ENCODE measurements at regions not wholly inside any gene's neighbourhood (a gene's known extent, or its start where the extent isn't known, plus 50 kb on each side); places are given as distances from the start of the nearest gene placed in this dataset.

DNA sequence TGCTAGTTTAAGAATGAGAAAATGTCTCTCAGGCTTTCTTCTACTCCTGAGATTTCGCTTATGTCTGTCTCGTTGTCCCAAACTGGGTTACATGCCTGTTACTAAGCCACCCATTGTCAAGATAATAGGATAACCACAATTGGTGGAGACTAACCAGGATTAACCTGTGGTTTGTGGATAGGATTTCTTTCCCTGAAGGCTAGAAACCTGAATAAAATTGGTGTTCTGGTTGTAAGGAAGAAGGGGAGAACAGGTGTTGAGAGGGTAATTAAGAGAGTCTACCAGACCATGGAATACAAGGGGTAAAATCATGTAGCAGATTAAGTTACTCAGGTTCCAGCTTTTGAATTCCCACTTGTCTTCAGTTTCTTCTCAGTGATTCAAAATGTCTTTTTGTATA lies 225.4 kb downstream of the CPE start:
- Mint-ChIP-seq H3K27ac (no peak overlapping the region), H3K36me3 (no peaks in the 10 kb centered on the region), H3K9me3 (no peaks in the 10 kb centered on the region)
- no peak for DNase-seq (ENCODE audit: low spot score in 2 of 2)
- no peak for ATAC-seq

DNA sequence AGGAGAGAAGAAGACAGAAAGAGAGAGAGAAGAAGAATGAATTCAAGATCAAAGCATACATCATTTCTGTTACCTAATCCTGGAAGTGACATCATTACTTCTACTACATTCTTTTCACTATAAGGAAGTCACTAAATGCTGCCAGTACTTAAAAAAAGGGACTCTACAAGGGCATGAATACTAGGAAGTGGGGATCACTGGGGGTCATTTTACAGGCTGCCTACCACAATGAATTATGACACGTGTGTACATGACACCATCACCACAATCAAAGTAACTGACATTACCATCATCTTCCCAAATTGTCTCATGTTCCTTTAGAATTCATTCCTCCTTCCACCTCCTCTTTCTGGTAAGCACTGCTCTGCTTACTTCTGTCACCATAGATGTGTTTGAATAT lies 227.0 kb downstream of the CPE start:
- Mint-ChIP-seq H3K36me3 (no peaks in the 10 kb centered on the region), H3K9me3 (peaks cover 0 to 3% of the 10 kb centered on the region in 2 donors), H3K27ac (no peak overlapping the region)
- ATAC-seq: no peak
- DNase-seq (ENCODE audit: low spot score in 2 of 2): no peak

DNA sequence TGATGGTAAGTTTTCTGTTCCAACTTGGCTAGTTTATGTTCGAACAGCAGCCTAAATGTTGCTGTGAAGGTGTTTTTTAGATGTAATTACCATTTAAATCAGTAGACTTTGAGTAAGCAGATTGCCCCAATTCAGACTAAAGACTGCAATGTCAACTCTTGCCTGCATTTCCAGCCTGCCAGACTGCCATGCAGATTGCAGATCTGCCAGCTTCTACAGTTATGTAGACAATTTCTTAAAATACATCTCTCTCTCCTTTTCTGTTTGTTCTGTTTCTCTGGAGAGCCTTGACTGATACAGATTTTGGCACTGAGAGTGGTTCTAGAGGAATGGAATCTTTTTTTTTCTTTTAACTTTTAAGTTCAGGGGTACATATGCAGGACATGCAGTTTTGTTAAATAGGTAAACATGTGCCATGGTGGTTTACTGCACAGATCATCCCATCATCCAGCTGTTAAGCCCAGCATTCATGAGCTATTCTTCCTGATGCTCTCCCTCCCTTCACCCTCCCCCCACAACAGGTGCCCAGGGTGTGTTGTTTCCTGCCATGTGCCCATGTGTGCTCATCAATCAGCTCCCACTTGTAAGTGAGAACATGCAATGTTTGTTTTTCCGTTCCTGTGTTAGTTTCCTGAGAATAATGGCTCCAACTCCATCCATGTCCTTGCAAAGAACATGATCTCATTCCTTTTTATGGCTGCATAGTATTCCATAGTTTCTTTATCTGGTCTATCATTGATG lies 227.8 kb downstream of the CPE start:
- Mint-ChIP-seq H3K36me3 (no peaks in the 10 kb centered on the region), H3K9me3 (peaks cover 0 to 3% of the 10 kb centered on the region in 2 donors), H3K27ac (no peak overlapping the region)
- DNase-seq (ENCODE audit: low spot score in 2 of 2): no peak
- ATAC-seq: no peak

DNA sequence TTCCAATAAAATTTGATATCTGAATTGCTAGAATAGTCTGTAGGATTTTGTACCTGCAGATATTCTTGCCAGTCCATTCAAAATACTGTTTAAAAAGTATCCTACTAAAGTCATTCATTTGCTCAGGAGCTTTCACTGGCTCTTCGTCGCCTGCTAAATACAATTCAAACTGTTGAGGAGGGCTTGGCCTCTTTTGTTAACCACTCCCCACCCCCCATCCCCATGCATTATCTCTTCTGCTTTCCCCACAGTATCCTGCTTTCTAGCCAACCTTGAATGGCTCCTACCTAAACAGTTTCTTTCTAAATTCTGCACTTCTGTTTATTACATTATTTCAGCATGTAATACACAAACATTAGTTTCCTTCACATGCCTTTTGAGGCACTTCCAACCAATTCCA lies 230.8 kb downstream of the CPE start:
- H3K27ac Mint-ChIP-seq: no peak overlapping the region
- DNase-seq (ENCODE audit: low spot score in 2 of 2): no peak

DNA sequence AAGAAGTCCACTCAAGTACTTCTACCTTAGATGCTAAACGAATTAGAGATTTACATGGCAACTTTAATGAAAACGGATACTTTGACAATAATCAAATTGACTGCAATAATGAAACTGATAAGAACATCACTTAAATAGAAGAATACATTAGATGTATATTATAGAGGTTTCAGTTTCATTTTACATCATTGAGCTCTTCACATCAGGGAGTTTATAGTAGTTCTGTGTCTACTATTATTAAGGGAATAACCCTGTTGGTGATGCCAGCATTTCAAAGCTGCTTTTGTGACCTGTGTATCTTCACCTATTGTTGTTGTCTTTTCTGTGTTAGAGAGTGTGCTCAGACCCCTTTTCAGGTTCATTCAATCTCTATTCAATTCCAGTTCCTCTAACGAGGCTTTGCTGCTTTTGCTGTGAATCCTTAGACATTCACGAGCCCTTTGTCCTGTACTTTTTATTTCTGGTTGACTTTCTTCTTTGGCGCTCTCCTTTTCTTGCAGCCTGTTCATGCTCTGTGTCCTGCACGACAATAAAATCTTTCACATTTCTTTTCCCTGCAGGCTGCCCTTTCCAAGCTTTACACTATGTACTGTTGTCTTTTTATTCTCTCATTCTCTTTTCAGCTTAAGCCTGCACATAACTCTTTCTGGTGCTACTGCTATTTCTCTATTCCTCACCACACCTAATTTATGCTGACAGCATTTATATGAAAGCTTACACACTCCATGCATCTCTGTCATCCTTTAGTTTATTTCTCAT lies 232.1 kb downstream of the CPE start:
- no peaks in the 10 kb centered on the region for H3K36me3 Mint-ChIP-seq
- DNase-seq (ENCODE audit: low spot score in 2 of 2) (no peak), ATAC-seq (no peak)
- H3K9me3 Mint-ChIP-seq: peaks cover 0 to 3% of the 10 kb centered on the region in 2 donors
- H3K27ac Mint-ChIP-seq: no peak overlapping the region

More for the DNA sequence above, 230.8 kb downstream of the CPE start:
- ATAC-seq: no peak
- Mint-ChIP-seq H3K36me3 (no peaks in the 10 kb centered on the region), H3K9me3 (peaks cover 0 to 3% of the 10 kb centered on the region in 2 donors)

DNA sequence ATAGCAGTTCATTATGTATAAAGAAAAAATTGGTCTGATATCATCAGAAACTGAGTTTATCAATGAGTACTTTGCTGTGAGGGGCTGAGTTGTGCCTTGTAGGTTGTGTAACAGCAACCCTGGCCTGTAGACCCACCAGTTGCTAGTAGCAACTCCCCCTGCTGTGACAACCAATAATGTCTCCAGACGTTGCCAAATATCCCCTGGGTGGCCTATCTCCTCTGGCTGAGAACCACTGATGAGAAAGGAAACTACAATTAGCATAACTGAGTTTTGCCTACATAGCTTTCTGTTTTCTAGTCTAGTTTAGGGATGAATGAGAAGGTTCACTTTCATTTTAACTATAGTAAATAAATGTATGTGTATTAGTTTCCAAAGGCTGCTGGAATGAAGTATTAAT lies 234.1 kb downstream of the CPE start:
- peak in 1 of 2 donors; percentile 92 for ATAC-seq
- Mint-ChIP-seq H3K36me3 (no peaks in the 10 kb centered on the region), H3K27ac (no peak overlapping the region), H3K9me3 (peaks cover 4 to 9% of the 10 kb centered on the region in 2 donors)
- DNase-seq (ENCODE audit: low spot score in 2 of 2): peak in 1 of 2 donors; percentile 2

DNA sequence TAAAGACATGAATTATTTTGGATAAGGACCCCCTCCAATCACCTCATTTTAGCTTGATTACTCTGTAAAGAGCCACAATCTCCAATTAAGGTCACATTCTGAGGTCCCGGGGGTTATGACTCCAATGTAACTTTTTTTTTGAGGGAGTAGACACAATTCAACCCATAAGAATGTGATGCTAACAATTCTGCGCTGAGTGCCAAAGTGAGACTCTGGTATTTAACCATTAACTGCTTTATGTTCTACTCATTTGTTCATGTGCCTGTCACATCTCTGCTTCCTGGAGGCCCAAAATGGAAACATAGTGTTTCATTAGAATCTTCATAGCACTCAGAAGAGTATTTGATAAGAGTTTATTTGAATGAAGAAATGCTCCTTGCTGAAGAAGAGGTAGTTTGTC lies 234.8 kb downstream of the CPE start:
- no peak for DNase-seq (ENCODE audit: low spot score in 2 of 2)
- Mint-ChIP-seq H3K27ac (no peak overlapping the region), H3K36me3 (no peaks in the 10 kb centered on the region), H3K9me3 (peaks cover 11 to 14% of the 10 kb centered on the region in 2 donors)
- no peak for ATAC-seq

DNA sequence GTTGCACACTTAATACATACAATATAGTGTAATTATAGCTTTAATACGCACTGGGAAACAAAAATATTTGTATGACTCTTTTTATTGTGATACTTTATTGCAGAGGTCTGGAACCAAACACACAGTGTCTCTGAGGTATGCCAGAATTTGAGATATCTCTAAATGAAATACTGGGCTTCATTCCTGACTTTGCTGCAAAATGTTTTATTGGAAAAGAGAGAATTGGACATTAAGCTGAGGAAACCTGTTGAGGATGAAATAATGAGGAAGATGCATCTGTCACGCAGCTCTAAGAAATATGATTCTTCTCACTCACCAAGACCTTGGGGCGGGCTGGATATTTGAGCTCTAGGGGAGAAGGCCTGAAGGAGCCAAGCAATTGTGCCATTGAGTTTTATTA lies 242.1 kb downstream of the CPE start:
- ATAC-seq (no peak), DNase-seq (ENCODE audit: low spot score in 2 of 2) (no peak)
- Mint-ChIP-seq H3K36me3 (no peaks in the 10 kb centered on the region), H3K27ac (no peak overlapping the region), H3K9me3 (peaks cover 15 to 16% of the 10 kb centered on the region in 2 donors)

DNA sequence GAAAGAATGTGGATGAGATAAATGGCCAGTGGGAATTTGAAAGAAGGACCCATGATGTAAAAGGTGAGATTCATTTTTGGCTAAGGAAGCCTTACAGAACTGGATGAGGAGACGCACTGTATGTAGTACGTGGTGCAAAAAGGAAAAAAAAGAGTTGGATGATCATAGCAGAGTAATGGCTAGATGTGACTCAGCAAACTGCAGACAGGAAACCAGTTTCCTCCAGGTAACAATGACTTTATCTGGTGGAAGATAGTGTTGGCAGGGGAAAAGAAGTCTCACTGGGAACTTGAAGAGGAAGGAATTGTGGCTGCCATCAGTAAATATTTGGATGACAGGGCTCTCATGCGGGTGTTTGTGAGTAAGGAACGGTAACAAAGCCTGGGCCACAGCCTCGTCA lies 243.2 kb downstream of the CPE start:
- Mint-ChIP-seq H3K36me3 (no peaks in the 10 kb centered on the region), H3K27ac (no peak overlapping the region), H3K9me3 (peaks cover 13 to 15% of the 10 kb centered on the region in 2 donors)
- ATAC-seq: no peak
- no peak for DNase-seq (ENCODE audit: low spot score in 2 of 2)

DNA sequence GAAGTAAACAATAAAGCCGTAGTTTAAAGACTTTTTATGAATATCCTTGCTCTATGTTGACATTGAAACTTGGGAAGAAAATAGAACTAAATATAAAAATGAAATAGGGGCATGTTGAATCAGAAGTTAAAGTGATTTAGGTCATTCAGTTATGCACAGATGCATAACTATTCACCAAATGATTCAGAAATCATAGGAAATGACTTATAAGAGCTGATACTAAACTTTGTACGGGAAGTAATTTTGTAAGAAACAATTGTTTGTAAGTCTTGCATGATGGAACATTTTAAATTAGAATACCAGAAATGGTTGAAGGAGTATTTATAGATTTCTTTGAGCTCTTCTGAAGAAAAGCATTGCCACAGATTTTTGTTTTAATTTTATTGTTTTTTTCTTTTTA lies 246.5 kb downstream of the CPE start:
- ATAC-seq: no peak
- no peak for DNase-seq (ENCODE audit: low spot score in 2 of 2)
- no peak overlapping the region for H3K27ac Mint-ChIP-seq
- H3K36me3 Mint-ChIP-seq: no peaks in the 10 kb centered on the region
- no peaks in the 10 kb centered on the region for H3K9me3 Mint-ChIP-seq

DNA sequence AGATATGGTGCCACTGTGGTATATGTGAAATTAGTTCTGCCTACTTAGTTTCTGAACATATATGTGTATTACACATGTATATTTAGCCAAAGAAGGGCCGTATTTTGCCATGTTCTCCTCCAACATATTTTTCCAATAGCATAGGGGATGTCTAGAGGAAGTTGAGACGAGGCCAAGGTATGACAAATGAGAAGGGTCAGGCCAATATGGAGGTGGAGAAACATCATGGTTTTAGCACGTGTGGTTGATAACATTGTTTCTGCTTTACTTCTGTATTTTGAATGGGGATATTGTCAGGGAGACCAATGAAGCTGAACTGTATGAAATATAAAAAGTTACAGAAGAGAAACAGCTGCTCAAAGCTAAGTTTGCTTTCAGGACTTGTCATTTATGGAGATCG lies 246.7 kb upstream of the TLL1 start:
- no peaks in the 10 kb centered on the region for H3K9me3 Mint-ChIP-seq
- no peaks in the 10 kb centered on the region for H3K36me3 Mint-ChIP-seq
- H3K27ac Mint-ChIP-seq: no peak overlapping the region
- ATAC-seq (no peak), DNase-seq (ENCODE audit: low spot score in 2 of 2) (no peak)

DNA sequence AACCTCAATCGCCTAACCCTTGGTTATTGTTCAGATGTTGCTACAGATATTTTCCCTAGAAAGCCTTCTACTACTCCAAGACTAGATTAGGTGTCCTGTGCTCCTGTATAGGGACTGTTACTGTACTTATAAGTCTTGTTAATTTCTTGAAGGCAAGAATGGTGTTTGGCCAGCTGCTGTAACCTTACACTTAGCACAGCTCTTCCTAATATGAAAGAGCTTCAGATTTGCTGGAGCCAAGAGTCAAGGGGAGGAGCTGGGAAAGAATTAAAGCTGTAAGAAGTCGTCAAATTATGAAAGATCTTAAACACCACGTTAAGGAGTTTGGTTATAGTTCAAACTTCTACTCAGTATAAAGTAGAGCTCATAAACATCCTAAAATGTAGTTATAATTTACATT lies 245.9 kb upstream of the TLL1 start:
- DNase-seq (ENCODE audit: low spot score in 2 of 2) (no peak), ATAC-seq (no peak)
- Mint-ChIP-seq H3K36me3 (no peaks in the 10 kb centered on the region), H3K9me3 (no peaks in the 10 kb centered on the region), H3K27ac (no peak overlapping the region)

DNA sequence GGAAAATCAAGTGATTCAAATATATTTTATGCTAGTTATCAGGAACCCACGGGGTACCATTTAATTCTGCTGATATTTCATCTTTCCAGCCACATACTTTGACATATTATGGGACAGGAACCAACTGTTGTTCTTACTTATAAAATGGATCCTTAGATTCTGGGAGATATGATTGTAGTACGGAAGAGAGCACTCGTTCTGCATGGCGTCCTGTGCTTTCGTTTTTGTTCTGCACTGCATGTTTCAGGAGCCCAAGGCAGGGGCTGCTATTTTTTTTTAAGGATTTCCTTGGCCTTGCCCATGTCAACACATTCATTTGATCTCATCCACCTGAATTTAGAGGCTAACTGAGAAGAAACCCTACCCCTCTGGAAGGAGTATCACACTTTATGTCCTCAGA lies 245.5 kb upstream of the TLL1 start:
- Mint-ChIP-seq H3K36me3 (no peaks in the 10 kb centered on the region), H3K27ac (no peak overlapping the region), H3K9me3 (no peaks in the 10 kb centered on the region)
- DNase-seq (ENCODE audit: low spot score in 2 of 2): no peak
- ATAC-seq: no peak

DNA sequence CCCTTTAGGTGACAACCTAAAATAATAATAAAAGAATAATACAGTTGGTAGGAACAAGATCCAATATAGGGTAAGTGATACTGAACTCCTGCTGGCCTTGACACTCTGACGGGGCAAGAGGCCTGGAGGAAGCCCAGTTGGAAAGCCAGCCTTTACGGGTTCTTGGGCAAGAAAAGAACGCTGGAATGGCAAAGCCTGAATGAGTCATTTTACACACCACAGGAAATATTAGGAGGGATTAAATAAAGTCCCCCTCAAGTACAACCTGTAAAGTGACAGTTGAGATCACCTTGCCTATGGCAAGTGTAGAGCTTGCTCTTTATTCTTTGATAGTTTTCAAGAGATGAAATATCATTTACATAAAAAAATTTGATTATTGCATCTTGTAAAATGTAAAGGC lies 244.5 kb upstream of the TLL1 start:
- no peaks in the 10 kb centered on the region for H3K9me3 Mint-ChIP-seq
- ATAC-seq: no peak
- no peaks in the 10 kb centered on the region for H3K36me3 Mint-ChIP-seq
- H3K27ac Mint-ChIP-seq: no peak overlapping the region
- DNase-seq (ENCODE audit: low spot score in 2 of 2): no peak

DNA sequence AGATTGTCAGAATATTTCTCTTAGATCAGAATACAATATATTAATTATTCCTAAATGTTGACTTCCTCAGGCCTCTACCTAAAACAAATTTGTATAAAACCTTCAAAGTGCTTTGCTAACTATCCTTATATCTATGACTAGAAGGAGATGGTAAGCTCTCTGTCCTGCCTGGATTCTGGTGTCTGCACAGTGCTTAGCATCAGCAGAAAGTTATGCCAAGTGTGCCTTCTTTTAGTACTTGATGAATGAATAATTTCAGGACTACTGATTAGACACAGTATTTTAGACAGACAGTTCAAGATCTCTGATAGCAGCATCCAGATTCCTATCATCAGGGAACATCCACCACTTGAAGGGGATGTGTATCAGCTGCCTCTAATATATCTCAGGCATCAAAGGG lies 242.4 kb upstream of the TLL1 start:
- ATAC-seq: no peak
- H3K36me3 Mint-ChIP-seq: no peaks in the 10 kb centered on the region

DNA sequence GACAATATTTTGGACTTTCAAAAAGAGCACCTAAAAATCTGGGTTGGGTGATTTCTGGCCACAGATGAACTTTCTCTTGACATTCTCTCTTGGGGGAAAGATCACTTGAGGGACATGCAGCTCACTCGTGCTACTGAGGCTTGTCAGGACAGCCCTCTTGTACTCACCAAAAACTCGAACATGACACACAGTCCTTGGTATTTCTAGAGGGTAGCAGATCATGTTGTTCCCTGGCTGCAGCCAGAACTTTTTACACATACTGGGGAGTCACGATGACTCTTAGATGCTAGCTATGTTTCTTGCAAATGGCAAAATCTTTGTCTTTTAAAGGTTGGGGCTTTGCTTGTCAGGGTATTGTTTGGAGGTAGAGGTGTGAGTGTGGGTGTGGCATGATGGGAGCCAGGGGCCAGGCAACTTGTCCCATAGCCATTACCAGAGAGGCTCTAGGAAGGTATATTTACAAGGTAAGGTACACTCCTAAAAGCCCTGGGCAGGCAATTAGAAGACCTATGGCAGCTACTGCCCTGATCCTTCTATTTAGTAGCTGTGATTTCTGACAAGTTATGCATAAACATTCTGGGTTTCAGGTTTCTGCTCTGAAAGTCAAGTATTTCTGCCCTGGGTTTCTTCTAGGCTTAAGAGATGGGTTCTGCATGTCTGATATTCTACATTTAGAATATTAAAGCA lies 241.7 kb upstream of the TLL1 start:
- Mint-ChIP-seq H3K36me3 (peaks cover 0 to 4% of the 10 kb centered on the region in 2 donors), H3K27ac (no peak overlapping the region), H3K9me3 (peaks cover 0 to 7% of the 10 kb centered on the region in 2 donors)
- DNase-seq (ENCODE audit: low spot score in 2 of 2) (no peak), ATAC-seq (no peak)

More for the DNA sequence above, 242.4 kb upstream of the TLL1 start:
- Mint-ChIP-seq H3K27ac (no peak overlapping the region), H3K9me3 (no peaks in the 10 kb centered on the region)
- DNase-seq (ENCODE audit: low spot score in 2 of 2): no peak

DNA sequence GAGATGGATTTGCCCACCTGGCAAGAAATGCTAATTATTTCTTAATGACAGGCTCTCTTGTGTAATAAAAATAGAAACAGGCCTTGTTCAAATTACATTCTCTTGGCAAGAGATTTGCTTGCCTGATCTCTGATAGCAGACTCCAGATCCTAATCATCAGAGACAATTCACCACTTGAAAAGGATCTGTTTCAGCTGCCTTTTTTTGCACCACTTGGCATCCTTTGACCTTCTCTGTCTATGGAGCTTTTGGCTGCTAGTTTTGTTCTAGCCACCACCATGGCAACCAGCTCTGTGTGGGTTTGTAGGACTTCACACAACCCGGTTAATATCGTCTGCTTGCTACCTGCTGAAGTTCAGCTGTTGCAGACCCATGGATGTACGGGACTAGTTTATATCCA lies 241.1 kb upstream of the TLL1 start:
- Mint-ChIP-seq H3K36me3 (peaks cover 0 to 4% of the 10 kb centered on the region in 2 donors), H3K27ac (no peak overlapping the region), H3K9me3 (peaks cover 0 to 7% of the 10 kb centered on the region in 2 donors)
- no peak for DNase-seq (ENCODE audit: low spot score in 2 of 2)
- no peak for ATAC-seq
